Left lobe of liver (tissue), 2 donors: ENCODE measurements at regions not wholly inside any gene's neighbourhood (a gene's known extent, or its start where the extent isn't known, plus 50 kb on each side); places are given as distances from the start of the nearest gene placed in this dataset.

Source experiments
- ATAC-seq: fragments of 200-7000 bp; cut with Tn5 transposase; one replicate; pipeline ENCODE4 v1.9.1; 2020; ENCODE audit warnings: mild to moderate bottlenecking, moderate library complexity
- DNase-seq: peaks from one replicate; pipeline ENCODE4 v3.0.0-alpha.2; 2020; ENCODE audit warnings: low spot score
- donor health status: DM: no; HTN: no; CAD: no; lungs with moderate emphysema.
- donor health status: DM: no; HTN: yes; CAD: no.

DNA sequence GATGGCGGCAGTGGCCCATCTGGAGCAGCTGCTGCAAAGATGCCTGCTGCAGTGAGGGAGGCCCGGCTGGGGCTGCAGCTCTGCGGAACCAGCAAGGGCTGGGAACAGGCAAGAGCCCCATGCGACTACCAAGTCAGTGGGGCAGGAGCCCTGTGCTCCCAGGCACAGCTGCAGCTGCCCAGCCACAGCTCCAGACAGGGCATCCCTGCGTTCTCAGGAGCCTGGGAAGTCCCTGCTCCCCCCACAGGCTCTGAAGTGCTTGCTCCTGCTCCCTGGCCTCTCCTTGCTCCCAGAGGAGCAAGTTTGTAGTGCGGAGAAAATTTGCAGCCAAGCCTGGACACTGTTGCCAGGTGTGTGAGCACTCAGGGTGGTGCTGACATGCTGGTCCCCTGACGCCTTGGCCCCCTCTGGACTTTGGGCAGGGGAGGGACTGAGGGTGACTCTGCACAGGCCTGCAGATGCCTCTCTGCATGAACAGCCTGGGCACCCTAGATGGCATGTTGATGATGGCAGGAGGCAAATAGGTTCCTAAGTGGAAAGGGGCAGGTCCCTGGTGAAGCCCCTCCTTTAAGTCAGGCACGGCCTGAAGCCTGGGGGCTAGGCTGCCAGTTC is 105.6 kb downstream of the LYZL1 start:
- no peak for ATAC-seq
- no peak for DNase-seq

DNA sequence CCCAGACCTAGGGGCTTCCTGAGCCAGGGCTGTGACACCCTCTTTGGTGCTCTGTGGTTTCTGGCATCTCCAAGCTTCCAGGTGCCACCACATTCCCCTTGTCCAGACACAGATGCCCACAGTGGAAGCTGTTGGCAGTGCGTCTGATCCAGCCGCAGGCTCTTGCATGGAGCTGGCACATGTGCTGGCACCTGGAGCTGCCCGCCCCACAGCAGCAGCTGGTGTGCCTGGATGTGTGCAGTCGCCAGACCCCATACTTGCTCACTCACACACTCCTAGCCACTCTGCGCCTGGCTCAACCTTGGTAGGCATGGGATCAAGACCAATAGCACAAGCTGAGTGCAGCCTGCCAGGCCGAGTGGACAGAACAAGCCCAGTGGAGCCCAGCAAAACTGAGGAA is 106.5 kb downstream of the LYZL1 start:
- DNase-seq: no peak
- ATAC-seq: no peak

- ATAC-seq: no peak
- DNase-seq: no peak
Observed at GRCh38 chr10:29397221-29397620, 108.4 kb downstream of the LYZL1 start.

- no peak for DNase-seq
- no peak for ATAC-seq
Observed at GRCh38 chr10:29403208-29403607, 114.3 kb downstream of the LYZL1 start.

DNA sequence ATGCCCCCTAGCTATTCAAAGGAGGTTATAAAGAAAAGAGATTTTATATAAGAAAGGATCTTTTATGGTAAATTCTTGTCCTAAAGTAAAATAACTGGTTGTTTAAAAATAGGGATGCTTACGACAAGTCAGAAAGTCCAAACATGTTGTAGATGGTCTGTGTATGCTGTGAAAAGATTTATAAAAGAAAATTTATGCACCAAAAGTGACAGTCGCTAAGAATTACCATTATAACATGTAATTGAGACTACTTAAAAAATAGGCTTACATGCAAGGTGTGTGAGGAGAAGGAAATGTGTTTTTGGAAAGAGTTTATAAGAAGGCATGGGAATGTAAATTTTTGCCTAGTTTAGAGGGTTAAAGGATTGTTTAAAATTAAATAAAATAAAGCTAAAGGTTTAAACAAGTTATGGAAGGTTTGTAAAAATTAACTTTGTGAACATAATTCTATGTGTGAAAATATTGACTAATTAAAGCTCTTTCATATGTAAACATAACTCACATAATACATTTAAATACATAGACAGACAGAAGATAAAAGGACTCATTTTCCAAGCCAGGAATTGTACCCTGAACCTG is 118.5 kb downstream of the LYZL1 start:
- ATAC-seq: no peak

More for the DNA sequence above, 118.5 kb downstream of the LYZL1 start:
- no peak for DNase-seq
